Endothelial cell of umbilical vein (primary cell): ENCODE measurements at regions not wholly inside any gene's neighbourhood (a gene's known extent, or its start where the extent isn't known, plus 50 kb on each side); places are given as distances from the start of the nearest gene placed in this dataset.

Experiments used
- BruUV-seq: library from RNA; stranded (reverse); fragments of 400-500 nt; replicated peaks from 2 replicates; lab custom pipeline; 2021; lab: Mats Ljungman, UMichigan
- CTCF ChIA-PET: fragments of 300-600, 350-600 bp; sonication (Branson Sonifier 250); formaldehyde crosslinking; loops from one replicate; lab custom pipeline; 2021; ENCODE audit warnings: antibody characterized with exemption, inconsistent platforms; lab: Charles Lee
- POLR2A ChIA-PET: fragments of 300-600, 350-600 bp; sonication (Branson Sonifier 250); formaldehyde crosslinking; loops from one replicate; lab custom pipeline; 2021; ENCODE audit warnings: antibody characterized with exemption, inconsistent platforms; lab: Charles Lee
- DNase-seq: peaks from one replicate; pipeline ENCODE4 v3.0.0-alpha.2; 2011; ENCODE audit warnings: low read depth, low spot score
- FAIRE-seq: peaks from 2 replicates; lab custom pipeline; 2011; peaks lifted over from hg19 to GRCh38; lab: Jason Lieb, UNC
- H2AFZ ChIP-seq: 2 replicates; pipeline ENCODE4 v1.6.0; 2012; ENCODE audit warnings: low read depth, low read length, control low read depth, inconsistent platforms
- H3K27ac ChIP-seq: 2 replicates; pipeline ENCODE4 v1.5.1; 2011; ENCODE audit warnings: low read depth, mild to moderate bottlenecking, control low read depth, low read length, moderate library complexity; ENCODE audit not compliant: insufficient read depth
- H3K27me3 ChIP-seq, 2 experiments: 2 replicates each; pipeline versions ENCODE4 v1.6.0 to v1.6.1; 2011; ENCODE audit warnings: low read length in 2 of 2, mixed read lengths in 1 of 2; ENCODE audit not compliant: control insufficient read depth in 2 of 2, insufficient read depth in 2 of 2
- H3K36me3 ChIP-seq, 2 experiments: 2 replicates in 1 of 2; 3 replicates in 1 of 2; pipeline ENCODE4 v1.5.1; 2011; ENCODE audit warnings: low read length in 2 of 2, mild to moderate bottlenecking in 1 of 2, moderate library complexity in 1 of 2; ENCODE audit not compliant: control insufficient read depth in 2 of 2, insufficient read depth in 2 of 2; ENCODE audit errors: extremely low read depth in 1 of 2
- H3K4me1 ChIP-seq: 3 replicates; pipeline ENCODE4 v1.5.1; 2011; ENCODE audit warnings: mild to moderate bottlenecking, low read length; ENCODE audit not compliant: control insufficient read depth, insufficient read depth; ENCODE audit errors: extremely low read depth
- H3K4me2 ChIP-seq: 2 replicates; pipeline ENCODE4 v1.6.1; 2011; ENCODE audit warnings: low read length, control low read depth, mixed read lengths; ENCODE audit not compliant: insufficient read depth
- H3K4me3 ChIP-seq, 3 experiments: fragments of 200-600 bp in 1 of 3; sonication (generic), shearing (Covaris generic) in 1 of 3; replicated peaks in 1 of 3; 2 replicates each; pipeline ENCODE4 v1.5.1; 2011 to 2016; ENCODE audit warnings: control low read depth in 3 of 3, low read length in 3 of 3, mild to moderate bottlenecking in 2 of 3, inconsistent platforms in 1 of 3, low read depth in 1 of 3, moderate library complexity in 1 of 3; ENCODE audit not compliant: insufficient read depth in 1 of 3
- H3K79me2 ChIP-seq: 2 replicates; pipeline ENCODE4 v1.6.0; 2012; ENCODE audit warnings: low read length, inconsistent platforms; ENCODE audit not compliant: control insufficient read depth, insufficient read depth
- H3K9ac ChIP-seq: replicated peaks from 2 replicates; pipeline ENCODE3; 2011; ENCODE audit warnings: low read length, control low read depth; ENCODE audit not compliant: insufficient read depth; ENCODE audit errors: extremely low read depth
- H3K9me1 ChIP-seq: replicated peaks from 3 replicates; pipeline ENCODE4 v1.6.0; 2011; ENCODE audit warnings: mild to moderate bottlenecking, low read length; ENCODE audit not compliant: control insufficient read depth, insufficient read depth; ENCODE audit errors: extremely low read depth
- H3K9me3 ChIP-seq: replicated peaks from 2 replicates; pipeline ENCODE4 v1.5.1; 2012; ENCODE audit warnings: low read length, inconsistent platforms; ENCODE audit not compliant: control insufficient read depth, insufficient read depth
- H4K20me1 ChIP-seq: replicated peaks from 2 replicates; pipeline ENCODE3; 2011; ENCODE audit warnings: mild to moderate bottlenecking, low read length; ENCODE audit not compliant: control insufficient read depth, insufficient read depth; ENCODE audit errors: extremely low read depth
- EZH2 ChIP-seq: IDR thresholded peaks from 2 replicates; pipeline ENCODE4 v1.6.1; 2012; ENCODE audit warnings: borderline replicate concordance, low read depth, mild to moderate bottlenecking, moderate library complexity, low read length, inconsistent platforms; ENCODE audit not compliant: severe bottlenecking
- FOS ChIP-seq: IDR thresholded peaks from 2 replicates; pipeline ENCODE4 v1.6.1; 2011; ENCODE audit warnings: mild to moderate bottlenecking, low read length, moderate library complexity, borderline replicate concordance; ENCODE audit not compliant: insufficient read depth
- GATA2 ChIP-seq: IDR thresholded peaks from 2 replicates; pipeline ENCODE4 v1.7.0; 2011; ENCODE audit warnings: low read depth, mild to moderate bottlenecking, moderate library complexity, mixed read lengths, low read length; ENCODE audit not compliant: insufficient read length, insufficient read depth
- JUN ChIP-seq: IDR thresholded peaks from 2 replicates; pipeline ENCODE4 v1.6.1; 2011; ENCODE audit warnings: borderline replicate concordance, low read depth; ENCODE audit not compliant: insufficient read length, insufficient read depth
- MYC ChIP-seq: IDR thresholded peaks from one replicate; pipeline ENCODE4 v1.6.1; 2011; ENCODE audit warnings: mild to moderate bottlenecking, low read depth, low read length
- POLR2A ChIP-seq: IDR thresholded peaks from 2 replicates; pipeline ENCODE4 v1.6.1; 2012; ENCODE audit warnings: low read depth, mild to moderate bottlenecking, control low read depth, low read length
- POLR2AphosphoS5 ChIP-seq: IDR thresholded peaks from 2 replicates; pipeline ENCODE4 v1.6.1; 2012; ENCODE audit warnings: low read depth, mild to moderate bottlenecking, control low read depth, low read length, moderate library complexity; ENCODE audit not compliant: insufficient read depth
- dilution Hi-C: fragments of 300-500 bp; cut with MboI; formaldehyde crosslinking; loops from one replicate; pipeline ENCODE4 v1.15.0; 2019; ENCODE audit warnings: low sequenced_read_pairs; ENCODE audit not compliant: extremely low pct_ligation_motif_present
- intact Hi-C: fragments of 100-400 bp; cut with micrococcal nuclease; formaldehyde crosslinking; loops from one replicate; pipeline ENCODE4 v1.10.0; 2022
- TF ChIP-seq, protein P1 (sequence below): IDR thresholded peaks from 2 replicates; pipeline ENCODE4 v1.6.1; 2011; ENCODE audit not compliant: insufficient read depth, insufficient read length
- TF ChIP-seq, protein P2 (sequence below), 2 donors: IDR thresholded peaks; 1 replicate in 1 of 2; 2 replicates in 1 of 2; pipeline ENCODE4 v1.5.1; 2011; ENCODE audit warnings: low read length in 2 of 2, mild to moderate bottlenecking in 2 of 2, moderate library complexity in 2 of 2, control low read depth in 1 of 2, inconsistent platforms in 1 of 2, low read depth in 1 of 2; ENCODE audit not compliant: insufficient read depth in 1 of 2; ENCODE audit errors: extremely low read depth in 1 of 2

- no peak for DNase-seq
- Histone ChIP-seq H2AFZ (no peak overlapping the region), H3K4me1 (no peaks in the 10 kb centered on the region), H3K9me3 (no peaks in the 10 kb centered on the region), H3K9me1 (no peaks in the 10 kb centered on the region), H3K4me3 (no peak overlapping the region), H3K27me3 (no peaks in the 10 kb centered on the region), H3K4me2 (no peak overlapping the region), H3K27ac (no peak overlapping the region), H4K20me1 (peaks cover 2% of the 10 kb centered on the region), H3K9ac (no peak overlapping the region), H3K79me2 (no peaks in the 10 kb centered on the region), H3K36me3 (no peaks in the 10 kb centered on the region)
- BruUV-seq, result no TSS peak
- FAIRE-seq, result no peak
- intact Hi-C loops, result no loop called here
- dilution Hi-C loops, result no loop called here
- TF ChIP-seq, protein P1, sequence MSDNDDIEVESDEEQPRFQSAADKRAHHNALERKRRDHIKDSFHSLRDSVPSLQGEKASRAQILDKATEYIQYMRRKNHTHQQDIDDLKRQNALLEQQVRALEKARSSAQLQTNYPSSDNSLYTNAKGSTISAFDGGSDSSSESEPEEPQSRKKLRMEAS, result no peak
- TF ChIP-seq, protein P2, sequence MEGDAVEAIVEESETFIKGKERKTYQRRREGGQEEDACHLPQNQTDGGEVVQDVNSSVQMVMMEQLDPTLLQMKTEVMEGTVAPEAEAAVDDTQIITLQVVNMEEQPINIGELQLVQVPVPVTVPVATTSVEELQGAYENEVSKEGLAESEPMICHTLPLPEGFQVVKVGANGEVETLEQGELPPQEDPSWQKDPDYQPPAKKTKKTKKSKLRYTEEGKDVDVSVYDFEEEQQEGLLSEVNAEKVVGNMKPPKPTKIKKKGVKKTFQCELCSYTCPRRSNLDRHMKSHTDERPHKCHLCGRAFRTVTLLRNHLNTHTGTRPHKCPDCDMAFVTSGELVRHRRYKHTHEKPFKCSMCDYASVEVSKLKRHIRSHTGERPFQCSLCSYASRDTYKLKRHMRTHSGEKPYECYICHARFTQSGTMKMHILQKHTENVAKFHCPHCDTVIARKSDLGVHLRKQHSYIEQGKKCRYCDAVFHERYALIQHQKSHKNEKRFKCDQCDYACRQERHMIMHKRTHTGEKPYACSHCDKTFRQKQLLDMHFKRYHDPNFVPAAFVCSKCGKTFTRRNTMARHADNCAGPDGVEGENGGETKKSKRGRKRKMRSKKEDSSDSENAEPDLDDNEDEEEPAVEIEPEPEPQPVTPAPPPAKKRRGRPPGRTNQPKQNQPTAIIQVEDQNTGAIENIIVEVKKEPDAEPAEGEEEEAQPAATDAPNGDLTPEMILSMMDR (IDR thresholded peaks at IDR 0.05; ENCODE audit: extremely low read depth in 1 of 2, insufficient read depth in 1 of 2, low read depth in 1 of 2, low read length in 2 of 2), result no peak
- no peak for TF ChIP-seq POLR2AphosphoS5
- TF ChIP-seq GATA2, result no peak
- no peak for TF ChIP-seq MYC
- no peak for TF ChIP-seq JUN
- no peak for TF ChIP-seq POLR2A
- TF ChIP-seq FOS, result no peak
- no peak for TF ChIP-seq EZH2
- POLR2A ChIA-PET, result no interaction called here
- CTCF ChIA-PET, result no interaction called here
These were observed 280.6 kb downstream of the TTLL7 start for GRCh38 chr1:83718338-83718737.
